ENCODE measurements at regions not wholly inside any gene's neighbourhood (a gene's known extent, or its start where the extent isn't known, plus 50 kb on each side); places are given as distances from the start of the nearest gene placed in this dataset.

- no peak for DNase-seq (ENCODE audit: low spot score)
- TF ChIP-seq, protein P1, sequence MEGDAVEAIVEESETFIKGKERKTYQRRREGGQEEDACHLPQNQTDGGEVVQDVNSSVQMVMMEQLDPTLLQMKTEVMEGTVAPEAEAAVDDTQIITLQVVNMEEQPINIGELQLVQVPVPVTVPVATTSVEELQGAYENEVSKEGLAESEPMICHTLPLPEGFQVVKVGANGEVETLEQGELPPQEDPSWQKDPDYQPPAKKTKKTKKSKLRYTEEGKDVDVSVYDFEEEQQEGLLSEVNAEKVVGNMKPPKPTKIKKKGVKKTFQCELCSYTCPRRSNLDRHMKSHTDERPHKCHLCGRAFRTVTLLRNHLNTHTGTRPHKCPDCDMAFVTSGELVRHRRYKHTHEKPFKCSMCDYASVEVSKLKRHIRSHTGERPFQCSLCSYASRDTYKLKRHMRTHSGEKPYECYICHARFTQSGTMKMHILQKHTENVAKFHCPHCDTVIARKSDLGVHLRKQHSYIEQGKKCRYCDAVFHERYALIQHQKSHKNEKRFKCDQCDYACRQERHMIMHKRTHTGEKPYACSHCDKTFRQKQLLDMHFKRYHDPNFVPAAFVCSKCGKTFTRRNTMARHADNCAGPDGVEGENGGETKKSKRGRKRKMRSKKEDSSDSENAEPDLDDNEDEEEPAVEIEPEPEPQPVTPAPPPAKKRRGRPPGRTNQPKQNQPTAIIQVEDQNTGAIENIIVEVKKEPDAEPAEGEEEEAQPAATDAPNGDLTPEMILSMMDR (IDR thresholded peaks at IDR 0.05): no peak
- ATAC-seq (ENCODE audit: low FRiP score): no peak
These were observed 119.1 kb downstream of the NDUFA10 start for GRCh38 chr2:239905884-239906654.

GRCh38 chr2:239905306-239905705, 119.8 kb downstream of the NDUFA10 start:
- TF ChIP-seq, protein P1 (IDR thresholded peaks at IDR 0.05): no peak
- DNase-seq (ENCODE audit: low spot score) (no peak), ATAC-seq (ENCODE audit: low FRiP score) (no peak)

DNA sequence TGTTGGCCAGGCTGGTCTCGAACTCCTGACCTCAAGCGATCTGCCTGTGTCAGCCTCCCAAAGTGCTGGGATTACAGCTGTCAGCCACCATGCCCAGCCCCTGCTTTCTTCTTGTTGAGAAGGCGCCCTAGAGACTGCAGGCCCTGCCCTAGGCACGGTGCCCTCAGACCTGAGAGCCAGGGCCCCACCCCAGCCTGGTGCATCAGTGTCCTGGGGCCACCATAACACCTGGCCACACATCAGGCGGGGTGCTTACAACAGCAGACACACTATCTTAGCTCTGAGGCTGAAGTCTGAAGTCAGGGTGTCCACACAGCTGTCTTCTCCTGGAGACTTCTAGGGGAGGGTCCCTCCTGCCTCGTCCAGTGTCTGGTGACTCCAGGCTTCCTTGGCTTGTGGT, 120.6 kb downstream of the NDUFA10 start:
- DNase-seq (ENCODE audit: low spot score) (no peak), ATAC-seq (ENCODE audit: low FRiP score) (no peak)
- TF ChIP-seq, protein P1 (IDR thresholded peaks at IDR 0.05): no peak

DNA sequence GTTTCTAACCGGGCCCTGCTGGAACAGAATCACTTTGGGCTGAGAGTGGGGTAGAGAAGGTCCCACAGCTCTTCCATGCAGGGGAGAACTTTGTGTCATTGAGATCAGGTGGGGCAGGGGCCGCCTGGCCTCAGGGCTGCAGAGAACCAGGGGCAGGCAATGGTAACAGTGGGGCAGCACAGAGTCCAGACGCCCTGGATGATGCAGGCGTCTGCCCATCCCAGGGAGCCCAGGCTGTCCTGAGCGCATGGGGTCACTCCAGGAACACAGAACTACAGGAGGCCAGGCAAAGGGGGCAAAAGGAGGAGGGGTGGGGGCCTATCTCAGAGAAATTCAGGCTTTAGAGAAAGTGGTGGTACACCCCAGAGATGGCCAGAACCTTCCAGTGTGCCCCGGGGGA, 121.3 kb downstream of the NDUFA10 start:
- no peak for ATAC-seq (ENCODE audit: low FRiP score)
- DNase-seq (ENCODE audit: low spot score): no peak
- TF ChIP-seq, protein P1 (IDR thresholded peaks at IDR 0.05): no peak

DNA sequence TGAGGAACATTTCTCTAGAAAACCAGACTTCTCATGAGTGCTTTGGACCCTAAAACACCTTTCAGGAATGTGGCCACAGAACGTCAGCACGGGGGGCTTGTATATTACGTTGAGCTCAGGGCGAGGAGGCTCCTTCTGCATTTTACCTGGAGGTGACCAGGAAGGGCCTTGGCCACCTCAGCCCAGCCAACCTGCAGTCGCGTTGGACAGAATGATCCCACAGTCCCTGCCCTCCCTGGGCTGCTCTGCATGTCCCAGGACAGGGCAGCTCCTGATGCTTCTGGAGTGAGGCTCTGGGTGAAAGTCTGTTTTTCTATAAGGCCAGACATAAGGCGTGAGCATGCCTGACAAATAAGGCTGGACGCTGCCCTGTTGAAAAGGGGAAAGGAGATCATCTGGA, 121.9 kb downstream of the NDUFA10 start:
- DNase-seq (ENCODE audit: low spot score) (no peak), ATAC-seq (ENCODE audit: low FRiP score) (no peak)
- TF ChIP-seq, protein P1 (IDR thresholded peaks at IDR 0.05): no peak

DNA sequence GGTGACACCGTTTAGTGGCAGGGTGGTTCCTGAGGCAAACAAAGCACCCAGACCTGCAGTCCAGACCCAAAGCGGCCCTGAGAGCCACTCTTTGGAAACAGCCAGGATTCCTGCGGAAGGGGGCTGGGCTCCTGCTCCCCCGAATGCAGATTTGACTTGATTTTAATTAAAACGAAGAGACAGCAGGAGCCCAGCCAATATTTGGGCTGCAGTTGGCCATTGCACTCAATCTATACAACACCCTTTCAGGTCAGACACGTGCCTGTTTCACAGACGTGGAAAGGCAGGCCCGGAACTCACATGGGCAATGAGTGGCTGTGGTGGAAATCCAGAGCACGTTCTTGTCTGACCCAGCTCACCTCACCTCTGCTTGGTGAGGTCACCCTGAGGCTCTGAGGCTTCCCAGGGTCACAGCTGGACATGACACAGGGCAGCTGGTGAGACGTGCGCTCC, 122.4 kb downstream of the NDUFA10 start:
- DNase-seq (ENCODE audit: low spot score) (no peak), ATAC-seq (ENCODE audit: low FRiP score) (no peak)
- TF ChIP-seq, protein P1 (IDR thresholded peaks at IDR 0.05): no peak

DNA sequence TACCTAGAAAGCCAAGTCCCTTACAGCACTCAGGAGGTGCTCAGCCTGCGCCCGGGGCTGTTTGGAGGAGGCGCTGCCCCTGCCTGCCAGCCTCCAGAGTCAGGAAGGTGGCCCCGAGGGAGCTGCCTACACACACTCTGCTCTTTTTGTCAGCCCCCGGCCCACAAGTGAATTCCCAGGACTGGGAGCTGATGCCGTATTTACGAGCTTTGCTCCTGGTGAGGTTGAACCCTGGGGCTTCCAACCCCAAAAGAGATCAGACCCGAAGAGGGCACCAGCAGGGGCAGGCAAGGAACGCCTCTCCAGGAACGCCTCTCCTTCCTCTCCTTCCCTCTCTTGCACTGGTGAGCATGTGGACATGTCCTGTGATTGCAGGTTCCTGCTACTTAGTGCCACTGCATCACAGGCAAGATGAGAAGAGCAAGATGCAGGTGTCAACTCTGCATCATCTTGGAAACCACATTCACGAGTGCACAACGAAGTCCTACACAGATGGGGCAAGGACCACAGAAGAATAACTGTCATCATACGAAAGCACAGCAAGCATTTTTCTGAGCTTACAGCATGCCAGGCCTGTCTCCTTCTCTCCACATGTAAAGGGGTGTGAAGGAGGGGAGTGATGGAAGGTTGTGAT, 126.7 kb downstream of the NDUFA10 start:
- no peak for DNase-seq (ENCODE audit: low spot score)

More for the DNA sequence above, 126.7 kb downstream of the NDUFA10 start:
- ATAC-seq (ENCODE audit: low FRiP score): no peak
- TF ChIP-seq, protein P1 (IDR thresholded peaks at IDR 0.05): no peak

Measured in omental fat pad (tissue), 3 donors.